ENCODE measurements at regions not wholly inside any gene's neighbourhood (a gene's known extent, or its start where the extent isn't known, plus 50 kb on each side); places are given as distances from the start of the nearest gene placed in this dataset.

GRCh38 chr9:107838766-107839165, 349.2 kb upstream of the KLF4 start:
- Histone ChIP-seq H3K9me1 (replicated peaks; ENCODE audit: control insufficient read depth, extremely low read depth, insufficient read depth, low read length) (no peaks in the 10 kb centered on the region), H3K36me3 (ENCODE audit: control insufficient read depth in 2 of 2, extremely low read depth in 1 of 2, insufficient read depth in 2 of 2, low read length in 2 of 2) (no peaks in the 10 kb centered on the region), H3K4me2 (ENCODE audit: insufficient read depth, low read length) (no peak overlapping the region), H3K27me3 (ENCODE audit: control insufficient read depth in 2 of 2, insufficient read depth in 2 of 2, low read length in 2 of 2) (no peaks in the 10 kb centered on the region), H3K27ac (ENCODE audit: insufficient read depth, low read depth, low read length) (no peak overlapping the region), H2AFZ (ENCODE audit: low read depth, low read length) (no peak overlapping the region), H4K20me1 (replicated peaks; ENCODE audit: control insufficient read depth, extremely low read depth, insufficient read depth, low read length) (no peaks in the 10 kb centered on the region), H3K9me3 (replicated peaks; ENCODE audit: control insufficient read depth, insufficient read depth, low read length) (no peaks in the 10 kb centered on the region), H3K79me2 (ENCODE audit: control insufficient read depth, insufficient read depth, low read length) (no peaks in the 10 kb centered on the region), H3K9ac (replicated peaks; ENCODE audit: extremely low read depth, insufficient read depth, low read length) (no peak overlapping the region), H3K4me1 (ENCODE audit: control insufficient read depth, extremely low read depth, insufficient read depth, low read length) (no peaks in the 10 kb centered on the region), H3K4me3 (replicated peaks in 1 of 3; ENCODE audit: insufficient read depth in 1 of 3, low read depth in 1 of 3, low read length in 3 of 3) (no peak overlapping the region)
- BruUV-seq (replicated peaks): no TSS peak
- intact Hi-C loops (cut with micrococcal nuclease) (no loop called here), dilution Hi-C loops (cut with MboI; ENCODE audit: extremely low pct_ligation_motif_present, low sequenced_read_pairs) (no loop called here)
- no peak for FAIRE-seq
- no peak for DNase-seq (ENCODE audit: low read depth, low spot score)
- TF ChIP-seq MYC (IDR thresholded peaks at IDR 0.05; ENCODE audit: low read depth, low read length) (no peak), GATA2 (IDR thresholded peaks at IDR 0.05; ENCODE audit: insufficient read depth, insufficient read length, low read depth, low read length) (no peak), POLR2A (IDR thresholded peaks at IDR 0.05; ENCODE audit: low read depth, low read length) (no peak), CTCF (IDR thresholded peaks at IDR 0.05; ENCODE audit: extremely low read depth in 1 of 2, insufficient read depth in 1 of 2, low read depth in 1 of 2, low read length in 2 of 2) (no peak), MAX (IDR thresholded peaks at IDR 0.05; ENCODE audit: insufficient read depth, insufficient read length) (no peak), POLR2AphosphoS5 (IDR thresholded peaks at IDR 0.05; ENCODE audit: insufficient read depth, low read depth, low read length) (no peak), JUN (IDR thresholded peaks at IDR 0.05; ENCODE audit: borderline replicate concordance, insufficient read depth, insufficient read length, low read depth) (no peak), EZH2 (IDR thresholded peaks at IDR 0.05; ENCODE audit: borderline replicate concordance, low read depth, low read length, severe bottlenecking) (no peak), FOS (IDR thresholded peaks at IDR 0.05; ENCODE audit: borderline replicate concordance, insufficient read depth, low read length) (no peak)
- POLR2A ChIA-PET: no interaction called here
- CTCF ChIA-PET: interaction anchor here (1.7 to 2.7 kb wide), 2 partner anchors 10 to 351 kb away, joined by 3 to 10 read pairs; no protein-coding TSS in a partner anchor

All from endothelial cell of umbilical vein (primary cell).